ENCODE measurements at regions not wholly inside any gene's neighbourhood (a gene's known extent, or its start where the extent isn't known, plus 50 kb on each side); places are given as distances from the start of the nearest gene placed in this dataset.

DNA sequence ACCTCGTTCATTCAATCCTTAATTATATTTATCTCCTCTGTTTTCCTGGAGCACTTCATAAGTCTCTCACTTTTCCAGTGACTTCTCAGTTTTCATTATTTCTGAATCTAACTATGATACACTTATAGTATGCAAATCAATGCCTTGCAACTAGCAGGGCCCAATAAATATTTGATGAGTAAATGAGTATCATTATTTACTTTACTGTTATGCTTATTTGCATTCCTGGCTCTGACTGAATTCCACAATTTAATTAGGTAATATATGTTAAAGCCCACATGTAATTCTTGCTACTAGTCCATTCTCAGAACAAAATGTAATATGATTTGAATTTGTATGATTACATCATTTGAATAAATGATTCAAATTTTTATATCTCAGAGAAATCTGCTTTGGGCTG lies 1595.1 kb upstream of the MIR17HG start:
- DNase-seq, result no peak

DNA sequence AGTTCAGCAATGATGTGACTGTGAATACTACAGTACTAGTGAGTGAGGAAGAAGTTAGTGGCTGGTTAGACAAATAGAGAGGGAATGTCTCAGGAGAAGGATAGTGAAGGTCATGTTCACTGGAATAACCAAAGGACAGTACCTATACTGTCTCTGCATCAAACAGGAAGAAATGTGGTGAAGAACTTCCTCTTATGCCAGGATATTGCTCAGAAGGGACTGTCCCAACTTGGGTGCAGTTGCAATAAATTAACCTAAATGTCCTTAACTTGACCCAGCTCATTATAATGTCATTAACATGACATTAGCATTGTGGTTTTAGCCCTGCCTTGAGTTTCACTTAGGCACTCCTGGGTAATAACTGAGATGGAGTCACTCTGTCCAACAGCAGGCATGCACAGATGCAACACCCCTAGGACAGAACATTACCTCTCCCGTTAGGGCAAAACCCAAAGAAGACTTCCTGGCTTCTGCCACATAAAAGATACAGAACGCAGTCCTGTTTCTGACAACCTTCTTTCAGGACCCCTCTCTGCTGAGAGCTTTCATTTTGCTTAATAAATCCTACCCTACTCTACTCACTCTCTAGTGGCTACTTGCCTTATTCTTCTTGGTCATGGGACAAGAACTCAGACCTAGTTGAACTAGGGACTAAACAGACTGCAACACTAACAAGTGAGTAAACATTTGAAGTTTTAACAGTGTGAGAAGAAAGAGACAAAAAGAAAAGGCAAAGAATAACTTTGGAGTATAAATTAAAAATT lies 1591.6 kb upstream of the MIR17HG start:
- DNase-seq, result no peak

DNA sequence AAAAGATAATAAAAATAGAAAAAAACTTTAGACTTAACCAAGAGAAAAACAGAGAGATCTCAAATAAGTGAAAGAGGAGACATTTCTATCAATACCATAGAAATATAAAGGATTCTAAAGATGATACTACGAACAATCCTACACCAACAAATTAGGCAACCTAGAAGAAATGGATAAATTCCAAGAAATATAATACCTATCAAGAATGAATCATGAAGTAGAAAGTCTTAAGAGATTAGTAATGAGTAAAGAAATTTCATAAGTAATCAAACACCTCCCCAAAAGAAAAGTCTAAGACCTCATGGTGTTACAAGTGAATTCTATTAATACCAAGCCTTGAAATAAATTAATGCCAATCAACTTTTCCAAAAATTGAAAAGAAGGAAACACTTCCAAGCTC lies 1584.5 kb upstream of the MIR17HG start:
- DNase-seq, result no peak

DNA sequence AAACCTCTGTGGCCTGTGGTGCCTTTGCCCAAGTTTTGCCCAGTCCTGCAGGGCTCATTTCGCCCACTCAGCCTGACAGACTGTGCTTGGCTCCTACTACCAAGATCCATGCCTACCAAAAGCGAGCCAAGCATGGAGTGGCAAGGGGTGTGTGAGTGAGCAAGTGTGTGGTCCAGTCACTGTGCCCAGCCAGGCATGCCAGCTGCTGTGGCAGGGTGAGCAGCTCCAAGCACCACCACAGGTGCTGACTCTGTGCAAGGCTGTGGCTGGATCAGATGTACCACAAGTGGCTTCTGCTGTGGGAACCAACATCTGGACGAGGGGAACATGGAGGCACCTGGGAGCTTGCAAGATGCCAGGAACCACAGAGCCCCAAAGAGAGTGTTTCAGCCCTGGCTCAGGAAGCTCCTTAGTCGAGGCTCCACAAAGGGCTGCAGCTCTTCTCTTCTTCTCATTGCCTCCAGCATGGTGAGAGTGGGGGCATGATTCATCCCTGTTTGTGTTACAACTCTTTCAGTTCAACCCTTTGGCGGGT lies 1564.2 kb upstream of the MIR17HG start:
- DNase-seq, result no peak

DNA sequence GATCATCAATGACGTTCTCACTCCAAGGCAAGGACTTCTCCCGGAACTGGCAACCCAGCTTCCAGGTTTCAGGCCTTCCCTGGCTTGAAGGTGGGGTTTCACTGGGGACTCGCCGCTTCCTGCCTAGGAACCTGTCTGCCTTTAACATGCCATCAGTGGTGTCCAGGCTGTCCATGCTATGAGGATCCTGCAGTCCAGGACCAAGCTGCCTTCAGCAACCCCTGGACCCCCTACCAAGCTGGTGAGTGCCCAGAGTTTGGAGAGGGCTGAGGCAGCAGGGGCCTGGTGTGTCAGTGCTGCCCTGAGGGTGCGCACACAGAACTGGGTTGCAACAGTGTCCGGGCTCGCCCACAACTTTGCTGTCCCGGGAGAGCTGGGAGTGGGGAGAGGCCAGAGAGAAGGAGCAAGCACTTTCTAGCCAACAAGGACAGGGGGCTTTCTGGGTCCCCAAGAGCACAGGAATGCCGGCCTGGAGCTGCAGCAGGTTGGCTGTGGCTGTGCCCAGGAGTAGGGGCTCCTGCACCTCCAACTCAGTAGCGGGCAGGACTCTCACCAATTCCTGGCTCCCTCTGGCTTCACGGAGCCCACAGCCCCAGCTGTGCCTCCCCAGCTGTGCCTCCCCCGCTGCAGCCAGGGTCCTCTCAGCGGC lies 1563.2 kb upstream of the MIR17HG start:
- no peak for DNase-seq

DNA sequence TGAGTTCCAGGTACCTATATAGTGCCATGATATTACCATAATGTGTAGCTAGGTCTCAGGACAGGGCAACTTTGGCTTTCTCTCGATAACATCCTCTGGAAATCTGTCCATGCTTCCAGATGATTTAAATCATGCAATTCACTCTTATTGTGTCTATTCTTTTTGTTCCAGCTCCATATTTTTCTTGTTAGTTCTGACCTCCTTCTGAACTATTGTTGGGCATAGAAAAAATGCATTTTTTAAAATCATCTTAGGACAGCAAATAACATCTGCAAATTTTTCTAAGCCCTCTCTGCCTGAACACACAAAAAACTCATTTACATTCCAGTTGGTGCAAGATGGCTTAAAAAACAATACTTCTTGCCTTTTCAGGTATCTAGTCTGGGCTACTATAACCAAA lies 1561.0 kb upstream of the MIR17HG start:
- no peak for DNase-seq

DNA sequence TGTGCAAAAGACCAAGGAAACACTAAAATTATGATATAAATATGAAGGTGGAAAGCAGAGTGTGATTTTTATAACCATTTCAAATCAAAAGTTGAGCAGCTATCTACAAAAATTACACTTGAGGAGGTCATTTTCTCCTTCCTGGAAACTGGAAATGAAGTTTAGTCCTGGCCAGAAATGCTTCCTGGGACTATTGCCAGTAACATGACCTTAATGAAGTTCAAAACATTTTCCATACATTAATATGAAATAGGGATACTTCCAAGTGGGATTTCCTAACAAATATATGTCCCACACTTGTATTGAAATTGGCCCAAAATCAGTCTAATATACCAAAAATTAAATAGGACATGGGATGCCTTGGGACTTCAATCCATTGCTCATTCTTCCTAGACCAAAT lies 1556.8 kb upstream of the MIR17HG start:
- no peak for DNase-seq

DNA sequence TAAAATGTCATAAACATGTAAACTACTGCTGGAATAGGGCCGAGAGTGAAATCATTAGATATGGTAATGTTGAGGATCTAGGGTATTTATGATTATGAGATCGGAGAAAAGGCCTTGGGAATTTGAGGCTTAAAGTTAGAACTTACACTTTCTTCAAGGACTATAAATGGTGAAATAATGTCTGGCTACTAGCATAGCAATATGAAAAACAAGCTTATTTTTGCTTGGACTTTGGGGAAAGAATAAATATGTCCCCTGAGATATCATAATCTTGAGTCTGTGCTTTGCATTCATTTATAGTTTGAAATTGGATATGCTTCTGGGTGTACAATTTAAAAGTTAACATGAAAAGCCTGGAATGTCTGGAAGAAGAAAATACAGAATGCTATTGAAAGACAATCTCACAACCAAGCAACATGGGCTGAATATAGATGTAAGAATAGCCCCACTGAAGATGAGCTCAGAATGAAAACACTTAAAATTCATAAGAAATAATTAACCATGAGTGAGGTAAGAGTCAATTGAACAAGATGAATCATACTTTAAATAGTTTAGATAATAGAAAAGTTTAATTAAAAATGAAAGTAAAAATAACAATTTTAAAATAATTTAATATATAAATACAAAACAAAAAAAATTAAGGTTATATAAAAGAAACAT lies 1555.4 kb upstream of the MIR17HG start:
- no peak for DNase-seq

DNA sequence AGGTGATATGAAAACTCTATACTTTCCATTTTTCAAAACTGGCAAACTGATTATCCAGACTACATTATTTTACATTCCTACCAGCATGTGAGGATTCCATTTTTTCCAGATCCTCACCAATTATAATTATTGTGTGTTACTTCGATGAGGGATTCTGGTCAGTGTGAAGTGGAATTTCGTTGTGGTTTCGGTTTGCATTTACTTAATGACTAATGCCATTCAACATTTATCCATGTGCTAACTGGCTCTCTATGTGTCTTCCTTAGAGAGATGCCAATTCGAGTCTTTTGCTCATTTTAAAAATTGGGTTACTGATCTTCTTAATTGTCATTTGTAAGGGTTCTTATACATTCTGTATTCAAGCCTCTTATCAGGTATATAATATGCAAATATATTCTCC lies 1551.3 kb upstream of the MIR17HG start:
- no peak for DNase-seq

DNA sequence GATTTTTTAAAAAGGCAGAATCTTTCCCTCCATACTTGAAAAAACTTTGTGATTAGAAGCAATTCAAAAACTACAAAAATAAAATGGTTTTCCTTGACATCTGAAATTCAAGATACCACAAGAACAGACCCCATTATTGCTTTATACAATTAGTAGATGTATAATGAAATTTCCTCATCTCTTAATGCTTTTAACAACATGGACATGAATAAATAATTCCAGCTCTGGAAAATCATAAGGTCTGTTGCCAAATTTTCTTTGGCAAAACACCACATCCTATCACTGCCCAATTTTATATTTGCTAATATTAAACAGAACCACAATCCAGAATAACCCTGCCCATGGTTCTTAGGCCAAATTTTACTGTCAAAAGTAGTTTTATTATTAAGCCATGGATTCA lies 1543.6 kb upstream of the MIR17HG start:
- no peak for DNase-seq

DNA sequence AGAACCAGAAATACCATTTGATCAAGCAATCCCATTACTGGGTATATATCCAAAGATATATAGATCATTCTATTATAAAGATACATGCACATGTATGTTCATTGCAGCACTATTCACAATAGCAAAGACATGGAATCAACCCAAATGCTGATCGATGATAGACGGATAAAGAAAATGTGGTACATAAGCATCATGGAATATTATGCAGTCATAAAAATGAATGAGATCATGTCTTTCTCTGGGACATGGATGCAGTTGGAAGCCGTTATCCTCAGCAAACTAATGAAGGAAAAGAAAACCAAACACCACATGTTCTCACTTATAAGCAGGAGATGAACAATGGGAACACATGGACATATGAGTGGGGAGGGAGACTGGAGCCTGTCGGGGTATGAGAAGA lies 1540.9 kb upstream of the MIR17HG start:
- no peak for DNase-seq

DNA sequence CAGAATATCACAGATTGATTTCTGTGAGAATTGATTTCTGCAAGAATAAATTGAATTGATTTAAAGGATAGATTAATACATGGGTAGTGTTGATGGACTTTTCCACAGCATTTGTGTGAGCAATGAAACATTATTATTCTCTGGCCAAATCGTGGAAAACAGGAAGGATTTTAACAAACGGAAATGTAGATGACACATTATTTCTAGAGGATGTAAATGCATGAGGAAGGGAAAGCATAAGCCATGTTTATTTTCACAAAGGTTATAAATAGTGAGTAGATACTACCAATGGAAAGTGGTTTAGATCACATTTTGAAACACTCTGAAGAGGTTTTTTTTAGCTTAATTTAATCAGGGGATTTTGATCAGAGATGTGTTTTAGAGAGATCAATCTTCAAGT lies 1534.6 kb upstream of the MIR17HG start:
- no peak for DNase-seq

DNA sequence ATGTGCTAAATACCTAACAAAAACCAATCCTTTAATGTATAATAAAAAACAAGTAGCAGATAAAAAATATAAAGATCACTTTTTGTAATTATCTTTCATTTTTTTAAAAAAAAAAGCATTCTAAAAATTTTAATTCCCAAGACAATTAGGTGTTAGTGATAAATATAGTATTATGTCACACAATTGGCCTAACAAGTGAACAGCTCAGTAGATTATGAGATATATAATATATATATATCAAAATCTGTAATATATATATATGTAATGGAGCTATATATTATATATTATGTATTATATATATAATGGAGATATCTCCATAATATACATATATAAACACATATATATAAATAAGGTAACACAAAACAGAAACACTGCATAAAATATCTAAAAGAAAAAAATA lies 1531.1 kb upstream of the MIR17HG start:
- no peak for DNase-seq

DNA sequence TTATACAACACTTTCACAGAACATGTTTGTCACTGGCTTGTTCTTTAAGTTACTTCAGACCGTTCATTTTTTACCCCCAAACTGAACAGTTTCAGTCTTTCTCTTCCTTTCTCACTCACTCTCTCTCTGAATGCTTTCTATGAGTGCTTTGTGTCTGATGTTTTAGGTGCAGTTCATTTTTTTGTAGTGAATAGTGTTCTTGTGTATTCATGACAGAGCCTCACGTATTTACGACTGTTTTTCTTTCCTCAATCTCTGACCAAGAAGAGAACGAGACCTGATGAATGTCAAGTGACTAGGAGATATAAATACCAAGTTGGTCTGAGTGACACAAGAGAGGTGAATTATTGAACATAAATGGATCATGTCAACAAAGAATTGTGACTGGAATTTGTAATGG lies 1525.0 kb upstream of the MIR17HG start:
- no peak for DNase-seq

DNA sequence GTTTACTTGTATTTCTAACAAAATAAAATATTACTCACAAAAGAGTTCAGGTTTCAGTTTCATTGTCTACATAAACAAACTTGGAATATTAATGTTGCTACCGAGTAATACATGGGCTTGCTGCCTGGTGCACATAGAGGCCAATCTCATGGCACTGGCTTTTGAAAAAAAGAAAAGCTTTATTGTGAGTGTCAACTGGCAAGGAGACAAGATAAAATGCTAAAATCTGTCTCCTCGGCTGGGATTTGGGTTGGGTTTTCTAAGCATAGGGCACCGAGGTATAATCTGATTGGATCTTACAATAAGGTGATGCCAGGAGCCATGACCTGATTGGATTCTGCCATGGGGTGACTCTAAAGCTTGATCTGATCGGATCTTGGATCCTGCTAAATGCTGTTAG lies 1519.9 kb upstream of the MIR17HG start:
- no peak for DNase-seq

DNA sequence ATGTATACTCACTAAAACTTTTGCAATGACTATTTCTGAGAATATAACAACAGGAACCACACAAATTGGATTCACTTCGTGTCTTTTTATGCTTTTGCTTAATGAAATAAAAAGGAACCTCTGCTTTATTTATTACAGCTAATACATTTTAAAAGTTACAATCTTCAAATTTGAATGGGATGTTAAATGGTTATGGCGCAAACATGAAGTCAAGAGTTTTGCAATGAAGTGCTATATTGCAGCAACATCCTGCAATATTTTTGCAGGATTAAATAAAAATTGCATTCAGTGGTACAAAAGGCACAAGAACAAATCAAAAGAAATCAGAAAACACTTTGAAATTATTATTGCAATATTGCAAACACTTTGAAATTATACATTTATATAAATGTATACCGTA lies 1519.0 kb upstream of the MIR17HG start:
- DNase-seq, result no peak

DNA sequence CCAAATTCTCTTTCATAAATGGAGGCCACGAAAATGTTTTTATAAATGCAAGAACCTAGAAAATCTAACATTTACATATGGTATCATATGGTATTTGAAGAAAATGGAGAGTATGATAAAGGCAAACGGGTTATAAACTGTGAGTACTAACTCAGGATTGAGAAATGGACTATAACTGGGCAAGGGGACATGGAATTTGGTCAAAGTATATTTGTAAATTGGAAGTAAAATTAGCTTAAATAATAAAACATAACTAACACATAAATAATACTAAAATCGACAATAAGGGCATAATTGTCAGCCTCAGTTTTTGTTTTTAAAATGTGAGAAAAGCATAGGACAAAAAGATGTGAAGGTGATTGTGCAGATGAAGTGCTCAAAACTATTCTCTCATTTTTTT lies 1516.3 kb upstream of the MIR17HG start:
- DNase-seq, result no peak

DNA sequence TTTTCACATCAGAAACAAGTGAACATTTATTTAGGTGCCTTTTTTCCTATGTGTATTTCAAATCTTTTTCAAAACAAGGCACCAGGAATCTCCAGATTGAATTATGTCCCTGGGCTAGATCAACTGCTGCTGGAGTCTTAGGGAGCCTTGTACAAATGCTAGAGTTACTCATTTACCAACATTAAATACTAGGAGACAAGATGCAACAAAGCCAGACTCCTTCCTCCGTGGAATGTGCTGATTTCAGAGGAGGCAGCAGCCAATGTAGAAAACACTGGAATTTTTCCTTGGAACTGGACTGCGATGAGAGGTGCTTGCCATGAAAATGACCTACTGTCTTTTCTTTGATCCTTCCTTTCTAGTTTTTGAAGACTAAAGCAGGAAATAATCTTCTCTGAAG lies 1514.7 kb upstream of the MIR17HG start:
- DNase-seq, result no peak

DNA sequence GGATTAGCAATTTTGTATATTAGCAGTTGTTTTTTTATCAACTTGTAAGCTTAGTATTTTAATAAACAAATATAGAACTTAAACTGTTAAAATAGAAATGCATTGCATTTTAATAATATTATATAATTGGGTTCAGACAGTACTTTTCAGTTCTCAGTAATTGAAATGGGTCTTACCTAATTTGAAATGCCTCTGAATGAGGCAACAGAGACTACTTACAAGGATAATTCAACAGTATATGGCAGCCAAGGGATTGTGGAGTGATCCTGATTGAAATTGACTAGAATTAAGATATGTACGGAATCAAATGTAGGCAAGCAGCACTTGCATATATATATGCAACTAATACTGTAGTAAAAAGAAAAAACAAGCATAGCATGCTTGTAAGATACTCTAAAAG lies 1503.9 kb upstream of the MIR17HG start:
- no peak for DNase-seq

DNA sequence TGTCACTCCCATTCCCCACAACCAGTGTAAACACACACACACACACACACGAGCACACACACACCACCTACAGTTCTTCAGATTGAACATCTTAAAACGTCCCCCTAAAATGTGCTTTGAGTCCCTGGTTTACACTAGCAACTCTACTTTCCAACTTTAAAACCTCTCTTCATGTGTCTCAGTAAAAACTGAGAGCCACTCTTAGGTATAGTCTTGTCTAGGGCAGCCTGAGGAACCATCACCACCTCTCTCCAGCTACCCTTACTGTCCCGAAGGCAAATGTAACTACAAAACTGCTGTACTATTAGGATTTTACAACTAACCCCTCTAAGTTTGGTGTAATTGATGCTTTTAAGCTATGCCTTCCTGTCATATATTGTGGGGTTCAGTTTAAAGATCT lies 1501.6 kb upstream of the MIR17HG start:
- no peak for DNase-seq

DNA sequence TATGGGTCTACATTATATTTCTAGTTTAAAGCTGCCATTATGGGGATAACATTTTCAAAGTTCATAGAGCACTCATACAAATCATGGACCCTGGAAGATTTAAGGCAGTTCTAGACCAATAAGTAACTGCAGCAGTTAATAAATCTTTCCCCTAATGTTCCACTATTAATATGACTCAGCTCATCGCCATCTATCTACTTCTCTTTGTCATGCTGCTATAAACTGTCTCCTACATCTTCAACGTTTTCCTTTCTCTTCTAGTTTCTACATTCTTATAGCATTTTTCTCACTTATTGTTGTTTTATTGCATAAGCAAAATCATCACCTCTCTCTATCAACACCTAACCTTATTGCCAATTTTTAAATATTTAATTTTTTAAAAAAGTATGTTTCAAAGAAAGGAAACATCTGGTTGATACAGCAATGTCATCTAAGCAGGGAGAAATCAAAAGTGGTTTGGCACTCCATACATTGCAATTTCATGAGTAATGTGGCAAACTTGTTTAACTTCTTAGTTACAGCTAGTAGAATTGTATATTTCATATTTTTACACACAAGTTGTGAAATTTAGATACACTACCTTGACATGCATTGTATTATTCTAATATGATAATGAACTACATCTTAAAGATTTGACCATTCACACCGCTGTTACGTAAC lies 1500.4 kb upstream of the MIR17HG start:
- DNase-seq, result no peak

DNA sequence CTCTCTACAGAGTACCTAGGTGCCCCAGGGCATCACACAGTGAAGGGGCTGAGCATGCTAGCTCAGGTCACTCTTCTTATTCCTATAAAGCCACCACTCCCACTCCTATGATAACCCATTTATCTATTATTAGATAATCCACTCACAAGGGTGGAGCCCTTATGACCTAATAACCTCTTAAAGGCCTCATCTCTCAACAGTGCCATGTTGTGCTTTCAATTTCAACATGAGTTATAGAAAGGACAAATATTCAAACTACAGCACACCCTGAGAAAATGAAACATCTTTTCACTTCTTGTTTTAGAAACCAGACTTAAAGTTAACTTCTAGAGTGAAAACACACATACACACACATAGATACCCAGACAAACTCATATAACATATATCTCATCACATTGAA lies 1494.9 kb upstream of the MIR17HG start:
- no peak for DNase-seq

DNA sequence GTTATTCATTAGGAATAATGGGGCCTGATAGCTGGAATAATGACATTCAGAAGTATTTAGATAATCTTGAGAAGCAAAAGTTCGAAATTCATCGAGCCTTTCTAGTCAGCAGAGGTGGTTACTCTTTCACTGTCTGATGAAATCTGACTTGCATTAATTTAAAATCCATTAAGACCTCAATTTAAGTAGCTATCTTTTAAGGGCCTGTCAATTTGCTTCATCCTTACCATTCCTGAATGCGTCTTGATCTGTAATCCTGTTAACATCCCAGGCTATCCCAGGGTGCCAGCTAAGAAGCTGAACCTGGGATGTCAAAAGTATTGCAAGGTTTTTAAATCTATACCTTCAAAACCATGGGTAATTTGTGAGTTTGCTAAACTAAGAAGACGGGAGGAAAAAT lies 1491.0 kb upstream of the MIR17HG start:
- DNase-seq, result no peak

DNA sequence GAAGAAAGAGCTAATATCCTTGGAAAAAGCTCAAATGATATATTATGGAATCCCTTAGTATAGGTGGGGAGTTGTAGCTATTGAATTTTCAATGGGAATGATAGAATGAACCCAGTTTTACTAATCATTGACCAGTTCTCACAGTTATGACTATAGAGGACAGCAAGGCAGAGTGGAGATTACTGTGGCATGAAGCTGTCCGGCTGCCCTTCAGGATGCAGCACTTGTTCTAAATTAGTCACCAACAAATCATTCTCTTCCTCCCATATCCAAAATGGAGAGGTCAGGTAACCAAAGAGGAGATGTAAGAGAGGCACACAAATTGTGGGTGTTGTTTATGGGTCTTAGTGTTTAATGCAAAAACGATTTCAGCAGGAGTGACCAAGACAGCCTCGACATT lies 1490.0 kb upstream of the MIR17HG start:
- DNase-seq, result no peak
